GM18858 (cell line): ENCODE measurements at regions not wholly inside any gene's neighbourhood (a gene's known extent, or its start where the extent isn't known, plus 50 kb on each side); places are given as distances from the start of the nearest gene placed in this dataset.
"Not testable (repeated sequence)": the region's sequence is repeated elsewhere in the genome, so short reads cannot be mapped to it uniquely, and the experiment has no call there.

ENCODE experiments used
- ATAC-seq: cut with Tn5 transposase; IDR thresholded peaks from one replicate; pipeline ENCODE4 v1.9.1; 2021; ENCODE audit not compliant: unreplicated experiment

- ATAC-seq: no peak
Measured at GRCh38 chr16:22705799-22706198, 108.2 kb upstream of the HS3ST2 start.

DNA sequence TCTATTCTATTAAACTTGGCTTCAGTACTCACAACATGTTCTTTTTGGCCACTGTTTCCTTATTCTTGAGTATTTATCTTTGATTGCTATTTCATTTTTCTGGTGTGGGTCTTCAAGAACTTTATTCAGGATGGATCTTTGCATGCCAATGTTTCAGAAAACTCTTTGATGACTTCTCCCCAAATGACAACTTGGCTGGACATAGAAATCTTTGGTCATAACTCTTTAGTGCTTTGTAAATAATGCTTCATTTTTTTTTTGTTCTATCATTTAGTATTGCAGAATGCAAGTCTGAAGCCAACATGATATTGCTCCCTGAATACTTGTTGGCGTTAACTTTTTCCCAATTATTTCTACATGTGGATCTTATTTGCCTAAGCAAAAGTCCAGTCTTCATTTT, 103.6 kb upstream of the HS3ST2 start:
- ATAC-seq: no peak

DNA sequence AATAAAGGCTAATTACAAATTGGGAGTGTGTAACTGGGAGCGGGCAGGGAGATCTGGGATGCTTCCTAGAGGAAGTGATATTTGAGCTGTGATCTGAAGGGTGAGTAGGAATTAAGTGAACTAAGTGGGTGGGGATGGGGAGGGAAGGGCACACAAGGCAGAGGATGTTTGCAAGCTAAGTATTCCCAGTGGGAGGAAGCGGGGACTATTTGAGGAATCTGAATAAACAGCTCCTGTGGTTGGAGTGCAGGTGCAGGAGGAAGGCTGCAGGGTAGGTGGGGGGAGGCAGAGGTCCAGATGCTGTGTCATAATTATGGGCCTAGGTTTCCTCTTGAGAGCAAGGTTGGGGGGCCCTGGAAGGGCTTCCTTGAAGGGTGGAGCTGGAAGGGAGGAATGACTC, 102.1 kb upstream of the HS3ST2 start:
- ATAC-seq: no peak

DNA sequence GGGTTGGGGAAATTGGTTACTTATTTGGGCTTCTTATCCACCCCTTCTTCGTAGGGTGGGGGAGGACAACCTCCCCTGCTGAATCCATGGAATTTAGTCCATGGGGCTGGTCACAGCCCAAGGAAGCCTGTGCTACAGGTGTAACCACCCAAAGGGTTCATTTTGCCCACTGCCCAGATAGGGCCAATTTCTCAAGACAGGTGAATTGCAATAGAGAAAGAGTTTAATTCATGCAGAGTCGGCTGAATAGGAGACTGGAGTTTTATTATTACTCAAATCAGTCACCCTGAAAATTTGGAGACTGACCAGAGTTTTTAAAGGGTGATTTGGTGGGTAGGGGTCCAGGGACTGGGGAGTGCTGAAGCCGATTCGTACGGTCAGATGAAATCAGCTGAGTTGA, 101.5 kb upstream of the HS3ST2 start:
- no peak for ATAC-seq

- ATAC-seq: not testable (repeated sequence)
Measured at GRCh38 chr16:22718598-22718997, 95.4 kb upstream of the HS3ST2 start.

DNA sequence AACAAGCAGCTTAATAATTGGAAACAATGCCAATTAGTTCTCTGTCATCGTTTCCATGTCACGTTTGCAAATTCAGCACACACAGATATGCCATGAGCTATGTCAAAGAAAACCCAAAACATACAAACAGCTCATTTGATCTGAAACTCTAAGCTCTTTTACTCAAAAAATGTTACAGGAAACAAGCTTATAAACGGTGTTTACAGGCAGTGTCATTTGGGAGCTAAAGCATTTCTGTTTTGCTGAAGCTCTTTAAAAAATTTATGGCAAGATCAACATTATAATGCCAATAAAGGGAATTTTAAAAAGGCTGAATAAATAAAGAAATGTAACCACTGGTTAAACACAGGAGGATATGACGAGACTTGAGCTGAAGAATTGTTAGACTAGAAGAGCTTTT, 94.0 kb upstream of the HS3ST2 start:
- no peak for ATAC-seq

GRCh38 chr16:22721511-22722100, 92.4 kb upstream of the HS3ST2 start:
- ATAC-seq: no peak

- ATAC-seq: not testable (repeated sequence)
Measured at GRCh38 chr16:22722551-22723541, 91.1 kb upstream of the HS3ST2 start.

GRCh38 chr16:22726868-22727267, 87.1 kb upstream of the HS3ST2 start:
- no peak for ATAC-seq

DNA sequence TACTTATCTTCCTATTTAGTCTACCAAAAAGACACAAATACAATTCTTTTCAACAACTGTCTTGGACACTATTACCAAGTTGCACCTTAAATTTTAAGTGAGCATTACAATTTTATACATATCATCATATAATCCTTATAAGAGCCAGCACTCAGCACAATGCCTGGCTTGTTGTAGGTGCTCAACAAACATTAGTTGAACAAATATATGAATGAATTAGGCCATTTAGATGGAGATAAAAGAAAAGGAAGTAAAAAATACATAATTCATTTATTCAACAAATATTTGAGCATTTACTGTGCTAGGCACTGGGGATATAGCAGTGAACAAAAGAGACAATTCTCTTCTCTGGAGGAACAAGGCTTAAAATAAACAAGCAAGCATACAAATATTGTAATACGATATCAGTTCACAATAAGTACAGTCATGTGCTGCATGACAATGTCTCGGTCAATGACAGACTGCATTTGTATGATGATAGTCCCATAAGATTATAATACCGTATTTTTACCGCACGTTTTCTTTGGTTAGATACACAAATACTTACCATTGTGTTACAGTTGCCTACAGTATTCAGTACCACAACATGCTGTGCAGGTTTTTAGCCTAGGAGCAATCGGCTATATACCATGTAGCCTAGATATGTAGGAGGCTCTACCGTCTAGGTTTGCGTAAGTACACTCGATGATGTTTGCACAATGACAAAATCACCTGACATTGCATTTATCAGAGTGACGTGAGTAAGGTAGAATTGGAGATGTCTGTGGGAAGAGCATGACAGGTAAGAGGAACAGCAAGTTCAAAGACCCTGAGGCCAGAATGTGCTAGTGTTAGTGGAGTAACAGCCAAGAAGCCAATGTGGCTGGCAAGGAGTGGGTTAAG, 86.4 kb upstream of the HS3ST2 start:
- no peak for ATAC-seq

GRCh38 chr16:22728167-22728836, 85.7 kb upstream of the HS3ST2 start:
- no peak for ATAC-seq

DNA sequence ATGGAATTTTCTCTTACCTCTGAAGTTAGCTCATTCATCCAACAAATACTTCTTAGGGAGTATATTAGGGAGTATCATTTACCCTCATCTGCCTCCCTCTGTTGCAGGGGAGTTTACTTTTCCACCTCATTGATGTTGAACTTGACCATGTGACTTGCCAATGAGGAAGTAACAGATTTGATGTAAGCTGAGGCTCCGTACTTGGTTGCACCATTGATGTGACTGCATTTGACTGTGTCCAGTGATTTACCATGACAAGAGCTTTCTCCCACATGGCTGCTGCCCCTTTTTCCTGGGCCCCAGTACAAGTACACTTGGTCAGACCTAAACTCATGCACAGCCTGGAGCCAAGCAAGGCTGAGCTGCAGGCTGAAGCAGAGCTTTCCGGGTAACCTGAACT, 81.6 kb upstream of the HS3ST2 start:
- ATAC-seq: no peak

DNA sequence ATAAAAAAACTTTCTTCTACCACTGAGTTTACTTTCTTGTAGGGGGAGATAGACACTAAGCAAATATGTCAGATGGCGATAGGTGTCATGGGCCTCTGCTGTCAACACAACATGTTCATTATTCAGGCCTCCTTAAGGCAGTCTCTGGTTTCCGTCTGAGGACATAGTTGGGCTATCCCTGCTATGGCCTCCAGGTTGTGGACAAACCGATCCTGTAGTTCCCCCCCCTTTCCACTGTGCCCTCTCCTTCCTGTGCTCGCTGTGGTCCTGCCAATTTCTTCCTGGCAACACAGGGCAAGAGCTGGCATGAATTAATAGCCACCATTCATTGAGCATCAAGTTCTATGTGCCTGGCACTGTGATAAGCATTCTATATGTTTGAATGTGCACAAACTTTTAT, 81.0 kb upstream of the HS3ST2 start:
- ATAC-seq: no peak

DNA sequence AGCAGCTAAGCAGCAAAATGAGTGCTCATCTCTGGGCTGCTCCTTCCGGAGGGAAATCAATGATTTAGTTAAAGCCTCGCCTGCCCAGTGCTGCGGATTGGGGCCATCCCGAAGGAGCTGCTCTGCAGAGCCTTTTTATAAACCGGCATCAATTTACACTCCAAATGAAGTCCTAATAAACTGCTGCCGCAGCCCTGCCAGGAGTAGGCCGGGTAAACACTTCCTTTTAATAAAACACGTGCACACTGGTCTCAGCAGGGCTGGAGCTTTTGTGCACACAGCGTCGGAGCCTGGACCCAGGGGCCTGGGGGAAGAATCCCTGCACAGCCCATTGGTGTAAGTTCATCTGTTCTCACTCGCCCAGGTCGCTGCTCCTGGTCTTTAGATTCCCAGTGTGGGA, 79.6 kb upstream of the HS3ST2 start:
- ATAC-seq: no peak

DNA sequence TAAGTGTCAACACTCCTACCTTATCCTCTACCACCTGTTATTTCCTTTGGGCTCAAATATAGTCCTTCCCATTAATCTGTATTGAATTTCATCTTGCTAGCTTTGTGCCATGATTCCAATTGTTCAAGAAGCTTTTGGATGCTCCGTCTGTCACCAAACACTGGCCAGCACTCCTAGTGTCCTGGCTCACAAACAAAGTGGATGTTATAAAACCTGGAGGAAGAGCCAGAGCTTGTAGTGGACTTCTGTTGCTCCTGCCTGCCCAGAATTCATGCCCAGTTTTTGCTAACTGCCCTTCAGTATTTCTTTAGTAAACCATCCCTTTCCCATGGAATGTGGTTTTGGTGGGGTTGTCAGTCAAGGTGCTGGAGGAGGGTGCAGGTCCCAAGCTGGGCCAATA, 77.2 kb upstream of the HS3ST2 start:
- ATAC-seq: no peak

DNA sequence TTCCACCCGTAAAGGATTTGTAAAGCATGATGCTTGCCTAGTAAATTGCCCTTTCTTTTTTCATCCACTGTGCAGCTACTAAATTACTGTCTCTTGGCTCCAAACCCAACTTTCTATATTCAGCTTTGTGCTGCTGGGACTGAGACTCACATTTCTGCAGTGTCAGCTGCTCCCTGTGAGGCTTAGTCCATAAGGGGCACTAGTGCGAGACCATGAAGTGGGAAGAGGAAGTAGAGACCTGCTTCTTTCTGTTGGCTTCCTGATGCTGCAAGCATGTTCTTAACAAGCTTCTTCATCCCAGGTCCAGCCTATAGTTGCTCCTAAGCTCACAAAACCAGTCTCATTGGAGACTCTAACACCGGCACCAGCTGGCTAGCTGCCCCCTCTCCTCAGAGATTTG, 74.9 kb upstream of the HS3ST2 start:
- ATAC-seq: no peak

- ATAC-seq: no peak
Measured at GRCh38 chr16:22743401-22743800, 70.6 kb upstream of the HS3ST2 start.

GRCh38 chr16:22751104-22751667, 62.8 kb upstream of the HS3ST2 start:
- no peak for ATAC-seq

GRCh38 chr16:22751685-22752084, 62.3 kb upstream of the HS3ST2 start:
- ATAC-seq: no peak

GRCh38 chr16:22753451-22753850, 60.5 kb upstream of the HS3ST2 start:
- no peak for ATAC-seq

DNA sequence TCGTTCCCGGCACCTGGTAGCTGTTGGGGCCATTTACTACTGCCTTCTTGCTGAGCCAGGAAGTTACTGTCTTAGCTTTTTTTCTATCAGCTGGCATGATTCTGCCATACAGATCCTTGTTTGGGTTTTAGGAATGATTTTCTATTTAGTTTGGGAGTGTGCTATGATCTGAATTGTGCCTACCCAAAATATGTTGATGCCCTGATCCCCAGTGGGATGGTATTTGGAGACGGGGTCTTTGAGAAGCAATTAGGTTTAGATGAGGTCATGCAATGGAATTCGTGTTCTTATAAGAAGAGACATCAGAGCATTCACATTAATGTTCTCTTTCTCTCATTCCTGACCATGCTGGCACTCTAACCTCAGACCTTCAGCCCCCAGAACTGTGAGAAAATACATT, 59.4 kb upstream of the HS3ST2 start:
- no peak for ATAC-seq
